Left hindlimb (tissue), 1 donor: ENCODE measurements at regions not wholly inside any gene's neighbourhood (a gene's known extent, or its start where the extent isn't known, plus 50 kb on each side); places are given as distances from the start of the nearest gene placed in this dataset.
A peak's percentile ranks its signal among the peaks of the same experiment; 100 is the strongest.
"Not testable (repeated sequence)": the region's sequence is repeated elsewhere in the genome, so short reads cannot be mapped to it uniquely, and the experiment has no call there.

Experiments
- DNase-seq: peaks from one replicate; pipeline ENCODE4 v3.0.0-alpha.2; 2018

GRCh38 chr3:162353414-162353813 is 856.8 kb downstream of the OTOL1 start:
- no peak for DNase-seq

GRCh38 chr3:162354356-162354755 is 857.7 kb downstream of the OTOL1 start:
- no peak for DNase-seq

DNA sequence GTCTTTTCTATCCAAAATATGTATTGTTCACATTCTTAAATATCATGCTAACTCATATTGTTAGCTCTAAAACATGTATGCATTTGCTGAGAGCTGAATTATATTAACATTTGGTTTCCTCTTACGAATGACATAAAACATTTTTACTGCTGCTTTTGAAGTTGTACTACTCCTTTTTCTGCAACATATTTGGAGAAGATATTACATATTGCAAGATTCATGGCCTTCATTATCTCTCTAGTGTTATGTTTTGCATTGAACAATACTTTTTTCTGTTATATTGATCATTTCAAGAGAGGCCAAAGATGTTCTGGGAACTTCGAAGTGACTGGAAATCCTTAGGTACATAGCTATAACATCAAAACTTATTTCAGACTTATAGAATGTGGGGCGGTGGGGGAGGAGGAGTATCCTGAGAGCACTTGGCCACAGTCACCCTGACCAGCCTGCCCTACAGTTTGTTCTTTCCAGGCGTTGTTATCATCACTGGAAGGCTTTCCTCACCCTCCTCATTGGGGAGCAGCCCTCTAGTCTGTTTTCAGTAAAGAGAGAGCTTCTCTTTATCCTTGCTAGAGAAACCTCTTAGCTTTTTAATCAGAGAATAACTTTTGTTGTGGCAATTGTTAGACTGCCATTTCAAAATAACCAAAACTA is 868.6 kb downstream of the OTOL1 start:
- peak; percentile 31 for DNase-seq

- no peak for DNase-seq
Measured at GRCh38 chr3:162366166-162366766, 869.7 kb downstream of the OTOL1 start.

DNA sequence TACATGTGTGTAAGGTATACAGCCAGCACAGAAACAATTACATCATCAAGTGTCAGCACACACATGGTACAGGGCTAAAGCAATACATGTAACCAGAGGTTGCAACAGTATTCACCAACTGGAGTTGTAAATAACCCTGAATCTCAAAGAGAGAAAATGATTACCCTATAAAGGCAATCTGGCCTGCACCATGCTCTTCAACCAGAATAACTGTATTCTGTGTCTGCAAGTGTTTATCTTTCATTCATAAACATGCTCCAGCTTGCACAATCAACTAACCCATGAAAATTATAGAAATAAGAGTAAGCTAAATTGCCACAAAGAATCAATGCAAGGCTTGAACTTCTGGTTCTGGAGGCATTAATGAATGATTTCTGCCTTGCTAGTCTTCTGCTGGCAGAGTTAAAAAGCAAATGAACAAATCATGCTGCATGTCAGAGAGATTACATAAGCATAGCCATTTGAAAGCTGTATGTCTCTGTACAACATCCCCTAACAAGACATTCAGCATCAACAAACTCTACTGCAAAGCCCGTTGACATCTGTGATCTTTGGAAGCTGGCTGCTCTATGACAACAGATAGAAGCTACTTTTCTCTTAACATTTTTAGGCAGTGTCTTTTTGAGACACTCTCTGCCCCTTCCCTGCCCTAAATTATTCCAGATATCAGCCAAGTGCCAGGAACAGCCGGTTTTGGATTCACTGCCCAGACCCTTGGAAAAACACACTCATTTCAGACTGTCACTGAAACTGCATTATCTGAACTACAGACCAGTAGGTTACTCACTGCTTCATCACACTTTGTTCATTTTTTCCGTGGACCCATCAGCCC is 871.0 kb downstream of the OTOL1 start:
- no peak for DNase-seq

DNA sequence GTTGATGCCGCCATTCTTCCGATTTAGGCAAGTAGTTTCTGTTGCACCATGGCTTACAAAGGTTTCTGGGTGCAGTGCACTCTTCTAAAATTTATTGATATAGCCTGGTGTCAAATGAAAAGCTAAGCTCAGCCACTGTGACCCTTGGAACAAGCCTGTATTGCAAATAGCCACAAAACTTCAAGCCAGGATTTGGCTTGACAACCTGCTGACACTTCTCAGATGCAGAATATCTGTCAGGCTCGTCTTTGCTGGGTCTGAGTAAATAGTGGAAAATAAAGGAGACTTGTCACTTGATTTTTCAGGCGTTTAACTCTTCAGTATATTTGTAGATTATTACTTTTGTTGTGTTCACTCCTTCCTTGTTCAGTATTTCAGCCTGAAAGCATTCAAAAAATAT is 871.8 kb downstream of the OTOL1 start:
- no peak for DNase-seq

DNA sequence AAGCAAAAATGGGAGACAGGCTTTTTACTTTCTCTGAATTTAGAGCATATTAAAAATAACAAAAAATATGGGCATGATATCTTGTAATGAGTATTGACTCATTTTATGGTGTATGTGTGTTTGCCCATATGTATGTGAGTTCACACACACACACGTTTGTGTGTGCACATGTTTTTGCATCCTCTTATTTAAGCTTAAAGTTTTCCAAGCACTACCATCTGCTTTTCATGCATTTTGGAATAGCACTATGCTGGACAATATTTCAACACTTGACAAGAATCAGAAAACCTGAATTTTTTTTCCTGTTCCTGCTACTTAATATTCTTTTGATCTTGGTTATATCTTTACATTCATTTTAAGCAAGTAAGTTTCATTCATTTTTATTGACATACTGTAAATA is 872.7 kb downstream of the OTOL1 start:
- DNase-seq: no peak

DNA sequence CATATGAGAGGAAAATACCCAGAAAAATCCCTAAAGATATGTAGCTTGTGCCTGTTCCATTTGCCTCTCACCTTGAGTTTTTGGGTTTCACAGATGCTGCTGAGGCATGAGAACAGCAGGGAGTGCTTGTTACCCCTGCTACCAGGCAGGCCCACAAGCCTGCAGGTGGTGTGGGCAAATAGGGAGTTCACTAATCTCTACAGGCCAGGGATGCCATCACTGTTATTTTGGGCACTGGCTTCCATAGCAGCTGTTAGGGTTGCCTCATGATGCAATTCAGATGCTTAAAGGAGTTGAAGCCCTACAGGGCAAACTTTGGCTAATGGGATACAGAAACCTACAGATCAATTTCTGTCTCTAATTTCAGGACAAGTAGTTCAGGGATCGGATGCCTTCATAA is 873.5 kb downstream of the OTOL1 start:
- DNase-seq: no peak

GRCh38 chr3:162376761-162377160 is 880.2 kb downstream of the OTOL1 start:
- DNase-seq: no peak

- no peak for DNase-seq
Measured at GRCh38 chr3:162377608-162378007, 881.0 kb downstream of the OTOL1 start.

- no peak for DNase-seq
Measured at GRCh38 chr3:162385387-162385786, 888.8 kb downstream of the OTOL1 start.

DNA sequence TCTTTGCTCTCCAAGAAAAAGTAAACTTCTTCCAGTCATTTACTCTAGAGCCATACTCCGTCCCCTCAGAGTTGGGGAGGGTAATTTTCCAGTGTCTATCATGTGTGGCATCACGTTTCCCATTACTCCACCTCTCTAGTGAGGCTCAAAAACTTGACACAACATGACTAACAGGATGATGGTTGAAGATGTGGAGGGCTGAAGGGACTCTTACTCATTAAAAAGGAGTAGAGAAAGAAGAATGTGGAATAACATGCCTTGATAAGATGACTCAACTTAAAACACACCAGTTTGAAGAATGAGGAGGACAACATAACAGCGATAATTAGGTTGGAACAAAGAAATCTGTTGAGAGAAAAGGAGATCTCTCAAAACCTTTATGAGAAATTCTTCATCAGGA is 894.3 kb downstream of the OTOL1 start:
- no peak for DNase-seq

DNA sequence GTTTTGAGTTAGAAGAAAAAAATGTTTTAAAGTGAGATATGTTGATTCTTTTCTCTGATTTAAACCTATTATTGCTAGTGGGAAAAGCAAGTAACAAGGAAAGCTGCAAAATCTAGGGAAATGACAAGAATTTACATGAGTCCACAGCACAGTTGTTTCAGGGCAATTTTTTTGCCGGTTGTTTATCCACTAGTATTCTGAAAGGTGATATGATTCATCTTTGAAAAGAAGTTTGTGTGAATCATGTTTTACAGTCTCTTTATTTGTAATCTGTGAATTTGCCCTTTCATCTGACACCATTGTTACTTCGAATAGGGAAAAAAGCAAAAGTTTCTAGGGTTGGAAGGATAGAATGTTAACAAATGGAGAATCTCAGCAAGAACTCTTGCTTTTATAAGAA is 894.7 kb downstream of the OTOL1 start:
- no peak for DNase-seq

GRCh38 chr3:162395496-162395895 is 898.9 kb downstream of the OTOL1 start:
- DNase-seq: no peak

GRCh38 chr3:162398554-162398953 is 901.9 kb downstream of the OTOL1 start:
- no peak for DNase-seq

DNA sequence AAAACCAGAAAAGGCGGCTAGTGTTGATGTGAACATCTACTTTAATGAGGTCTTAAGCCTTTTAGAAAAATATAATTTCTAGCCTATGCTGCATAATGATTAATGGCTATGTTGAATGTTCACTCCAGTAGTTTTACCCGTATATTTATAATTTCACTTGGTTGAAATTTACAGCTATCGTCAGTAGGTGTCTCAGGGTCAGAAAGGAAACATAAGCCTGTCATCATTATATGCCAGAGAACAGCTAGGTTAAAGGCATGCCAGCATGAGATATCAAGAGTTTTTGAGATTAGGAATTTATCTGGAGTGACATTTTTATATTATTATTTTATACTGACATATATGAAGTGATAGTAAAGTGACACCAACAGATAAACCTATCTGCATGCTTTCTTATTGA is 904.1 kb downstream of the OTOL1 start:
- no peak for DNase-seq

GRCh38 chr3:162411556-162411955 is 914.9 kb downstream of the OTOL1 start:
- DNase-seq: not testable (repeated sequence)

DNA sequence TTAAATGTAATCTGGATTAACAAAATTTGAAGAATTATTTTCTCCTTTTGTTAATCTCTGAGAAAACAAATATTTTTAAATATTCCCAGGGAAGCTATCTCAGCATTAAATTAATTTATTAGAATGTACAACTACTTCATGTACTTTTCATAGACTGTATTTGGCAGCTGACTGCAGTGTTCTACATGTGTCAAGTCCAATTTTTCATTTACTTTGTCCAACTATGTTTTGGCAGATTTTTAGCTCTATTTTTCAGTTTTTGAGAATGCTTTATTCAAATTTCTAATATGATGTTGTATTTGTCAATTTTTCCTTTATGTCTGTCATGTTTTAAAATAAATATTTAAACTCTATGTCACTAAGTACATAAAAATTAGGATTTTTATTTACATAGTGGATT is 925.1 kb downstream of the OTOL1 start:
- no peak for DNase-seq

DNA sequence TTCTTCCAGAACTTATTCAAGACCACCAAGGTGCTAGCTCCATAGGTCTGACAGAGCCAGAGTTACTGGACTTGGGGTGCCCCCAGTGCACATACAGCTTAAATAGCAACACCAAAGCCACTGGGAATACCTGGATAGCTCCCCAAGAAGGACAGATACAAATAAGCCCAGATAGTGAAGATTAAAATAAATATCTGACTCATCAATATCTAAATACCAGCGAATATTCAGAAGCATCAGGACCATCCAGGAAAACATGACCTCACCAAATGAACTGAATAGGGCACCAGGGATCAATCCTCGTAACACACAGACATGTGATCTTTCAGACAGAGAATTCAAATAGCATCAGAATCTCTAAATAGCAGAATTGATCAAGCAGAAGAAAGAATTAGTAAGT is 931.6 kb downstream of the OTOL1 start:
- no peak for DNase-seq

DNA sequence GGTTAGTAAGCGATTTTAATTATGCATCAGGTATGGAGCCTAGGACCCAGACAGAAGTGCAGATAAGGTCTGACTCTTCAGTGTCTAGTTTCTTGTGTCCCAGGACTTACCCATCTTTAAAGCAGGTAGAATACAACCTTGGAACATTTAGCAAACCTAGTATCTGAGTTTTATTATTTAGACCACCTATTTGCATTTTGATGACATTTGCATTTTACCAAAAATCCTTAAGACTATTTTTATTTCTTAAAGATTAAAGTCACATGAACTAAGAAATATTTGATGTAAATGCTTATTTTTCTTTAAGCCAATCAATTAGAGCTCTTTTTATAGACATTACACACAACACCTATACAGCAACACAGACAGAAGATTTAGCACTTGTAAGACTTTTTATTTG is 939.1 kb downstream of the OTOL1 start:
- DNase-seq: no peak

DNA sequence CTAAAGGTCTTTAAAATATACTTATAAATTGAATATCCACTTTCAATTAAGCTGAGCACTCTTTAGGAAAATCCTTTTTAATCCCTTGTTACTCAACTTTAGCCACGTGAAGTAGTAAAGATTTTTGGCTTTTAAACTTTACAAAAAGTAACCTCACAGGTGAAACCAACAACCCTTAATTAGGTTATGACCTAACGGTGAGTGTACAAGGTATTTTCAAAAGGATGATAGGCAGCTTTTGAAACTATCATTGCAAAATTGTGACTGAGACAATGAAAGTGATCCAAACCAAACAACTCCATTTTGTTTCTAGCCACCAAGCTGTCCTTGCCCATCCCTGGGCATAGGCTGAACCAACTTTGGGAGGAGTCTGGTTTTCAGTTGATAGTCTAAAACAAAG is 940.2 kb downstream of the OTOL1 start:
- no peak for DNase-seq

DNA sequence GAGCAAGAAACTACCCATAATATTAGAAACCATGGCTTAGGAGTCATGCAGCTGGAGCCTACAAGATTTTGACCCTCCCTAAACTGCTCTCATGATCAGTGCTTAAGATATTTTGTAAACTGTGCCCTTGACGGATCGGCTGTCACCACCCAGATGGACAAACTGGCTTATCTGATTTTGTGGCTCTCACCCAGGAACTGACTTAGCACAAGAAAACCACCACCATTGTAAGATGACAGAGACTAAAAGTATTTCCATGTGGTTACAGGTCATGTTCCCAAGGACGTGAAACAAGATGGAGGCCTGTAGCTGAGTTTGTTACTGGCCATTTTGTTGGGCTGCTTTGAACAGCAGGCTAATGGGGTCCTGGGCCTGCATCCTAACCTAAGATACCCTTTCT is 940.9 kb downstream of the OTOL1 start:
- DNase-seq: no peak

- DNase-seq: no peak
Measured at GRCh38 chr3:162441716-162442115, 945.1 kb downstream of the OTOL1 start.

- no peak for DNase-seq
Measured at GRCh38 chr3:162443376-162443775, 946.8 kb downstream of the OTOL1 start.
